Peyer's patch (tissue), 4 donors: ENCODE measurements at regions not wholly inside any gene's neighbourhood (a gene's known extent, or its start where the extent isn't known, plus 50 kb on each side); places are given as distances from the start of the nearest gene placed in this dataset.

Experiments
- DNase-seq, 3 donors: peaks; one replicate each; pipeline ENCODE4 v3.0.0-alpha.2; 2017 to 2019
- H3K27ac ChIP-seq, 4 donors: fragments of 200-600 bp; sonication (generic); one replicate each; pipeline ENCODE4 v1.5.1; 2016 to 2019
- H3K27me3 ChIP-seq, 2 donors: fragments of 200-600 bp; sonication (generic); one replicate each; pipeline ENCODE4 v1.5.1; 2019
- H3K36me3 ChIP-seq, 3 donors: fragments of 200-600 bp; sonication (generic); one replicate each; pipeline ENCODE4 v1.5.1; 2016 to 2019
- H3K4me1 ChIP-seq, 4 donors: fragments of 200-600 bp; sonication (generic); one replicate each; pipeline ENCODE4 v1.5.1; 2016 to 2019
- H3K4me3 ChIP-seq, 4 donors: fragments of 200-600 bp; sonication (generic); 1 replicate in 3 of 4; 2 replicates in 1 of 4; pipeline ENCODE4 v1.5.1; 2016 to 2019; ENCODE audit warnings: mild to moderate bottlenecking in 1 of 4
- H3K9me3 ChIP-seq, 4 donors: fragments of 200-600 bp; sonication (generic); one replicate each; pipeline ENCODE4 v1.5.1; 2016 to 2019; ENCODE audit warnings: mild to moderate bottlenecking in 1 of 4
- POLR2A ChIP-seq, 2 donors: fragments of 450-650 bp; IDR thresholded peaks; one replicate each; pipeline ENCODE4 v1.5.1; 2017; ENCODE audit warnings: antibody characterized with exemption in 2 of 2, mild to moderate bottlenecking in 2 of 2, moderate library complexity in 2 of 2
- TF ChIP-seq, protein P1 (sequence below), 6 experiments: fragments of 450-650 bp in 4 of 6; fragments of 200-600 bp in 2 of 6; sonication (generic) in 1 of 6; IDR thresholded peaks; one replicate each; pipeline ENCODE4 v1.5.1; 2017 to 2019; ENCODE audit warnings: antibody characterized with exemption in 6 of 6, mild to moderate bottlenecking in 3 of 6, moderate library complexity in 1 of 6

DNA sequence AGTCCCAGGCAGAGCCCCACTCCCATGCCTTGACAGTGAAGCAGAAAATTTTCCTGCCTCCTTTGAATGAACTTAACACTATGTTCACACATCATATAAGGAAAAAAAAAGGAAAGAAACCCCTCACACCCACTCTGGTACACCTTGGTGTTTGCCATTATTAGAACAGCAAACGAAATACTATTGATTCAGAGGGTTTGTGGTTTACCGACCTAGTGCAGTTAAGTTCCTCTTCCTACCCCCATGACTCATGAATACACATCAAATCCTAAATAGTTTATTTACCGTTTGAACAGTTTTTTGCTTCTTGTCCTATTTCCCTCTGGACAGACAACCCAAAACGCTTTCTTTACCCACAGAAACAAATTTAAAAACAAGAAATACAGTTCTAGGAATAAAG is 237.7 kb downstream of the FOXA2 start:
- H3K27me3 ChIP-seq, result no peaks in the 10 kb centered on the region
- TF ChIP-seq, protein P1, sequence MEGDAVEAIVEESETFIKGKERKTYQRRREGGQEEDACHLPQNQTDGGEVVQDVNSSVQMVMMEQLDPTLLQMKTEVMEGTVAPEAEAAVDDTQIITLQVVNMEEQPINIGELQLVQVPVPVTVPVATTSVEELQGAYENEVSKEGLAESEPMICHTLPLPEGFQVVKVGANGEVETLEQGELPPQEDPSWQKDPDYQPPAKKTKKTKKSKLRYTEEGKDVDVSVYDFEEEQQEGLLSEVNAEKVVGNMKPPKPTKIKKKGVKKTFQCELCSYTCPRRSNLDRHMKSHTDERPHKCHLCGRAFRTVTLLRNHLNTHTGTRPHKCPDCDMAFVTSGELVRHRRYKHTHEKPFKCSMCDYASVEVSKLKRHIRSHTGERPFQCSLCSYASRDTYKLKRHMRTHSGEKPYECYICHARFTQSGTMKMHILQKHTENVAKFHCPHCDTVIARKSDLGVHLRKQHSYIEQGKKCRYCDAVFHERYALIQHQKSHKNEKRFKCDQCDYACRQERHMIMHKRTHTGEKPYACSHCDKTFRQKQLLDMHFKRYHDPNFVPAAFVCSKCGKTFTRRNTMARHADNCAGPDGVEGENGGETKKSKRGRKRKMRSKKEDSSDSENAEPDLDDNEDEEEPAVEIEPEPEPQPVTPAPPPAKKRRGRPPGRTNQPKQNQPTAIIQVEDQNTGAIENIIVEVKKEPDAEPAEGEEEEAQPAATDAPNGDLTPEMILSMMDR (IDR thresholded peaks at IDR 0.05), result no peak
- no peak for TF ChIP-seq POLR2A (IDR thresholded peaks at IDR 0.05)
- H3K9me3 ChIP-seq, result no peaks in the 10 kb centered on the region
- no peaks in the 10 kb centered on the region for H3K4me1 ChIP-seq
- no peak overlapping the region for H3K4me3 ChIP-seq
- H3K36me3 ChIP-seq, result no peaks in the 10 kb centered on the region
- DNase-seq, result no peak
- H3K27ac ChIP-seq, result no peak overlapping the region

DNA sequence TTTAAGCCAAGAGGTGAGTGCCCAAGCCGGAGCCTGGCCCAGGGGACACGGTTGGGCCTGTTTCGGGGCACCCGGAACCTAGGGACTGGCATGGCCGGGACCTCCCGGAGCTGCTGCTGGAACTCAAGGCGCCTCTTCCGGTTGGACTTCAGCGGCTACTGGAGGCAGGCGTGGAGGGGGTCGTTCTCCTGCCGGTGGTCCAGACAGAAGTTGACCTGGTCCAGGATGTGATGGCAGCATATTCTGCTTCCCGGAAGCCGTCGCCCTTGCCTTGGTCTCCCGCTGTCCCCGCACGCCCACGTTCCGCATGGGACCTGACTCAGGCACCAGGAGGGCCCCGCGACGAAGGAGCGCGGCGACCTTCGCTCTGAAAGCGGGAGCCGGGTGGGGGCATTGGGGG is 240.8 kb downstream of the FOXA2 start:
- TF ChIP-seq POLR2A (IDR thresholded peaks at IDR 0.05), result no peak
- TF ChIP-seq, protein P1 (IDR thresholded peaks at IDR 0.05), result no peak
- Histone ChIP-seq H3K4me3 (no peak overlapping the region), H3K4me1 (no peaks in the 10 kb centered on the region), H3K9me3 (no peaks in the 10 kb centered on the region), H3K27me3 (no peaks in the 10 kb centered on the region), H3K36me3 (no peaks in the 10 kb centered on the region), H3K27ac (no peak overlapping the region)
- no peak for DNase-seq

DNA sequence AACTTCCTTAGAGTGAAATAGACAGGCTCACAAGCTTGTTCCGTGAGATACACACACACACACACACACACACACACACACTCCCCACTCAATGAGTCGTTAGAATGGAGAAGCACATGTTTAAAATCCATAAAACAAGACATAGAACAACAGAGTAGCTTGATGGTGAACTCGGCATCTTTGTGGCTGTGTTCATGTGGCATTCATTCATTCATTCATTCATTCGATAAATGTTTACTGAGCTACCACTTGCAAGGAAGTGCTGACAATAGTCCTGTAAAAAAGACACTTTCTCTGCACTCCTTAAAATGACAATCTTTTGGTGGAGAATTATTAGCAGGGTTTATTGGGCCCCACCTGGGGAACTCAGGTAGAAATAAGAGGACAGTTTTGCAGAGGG is 242.0 kb downstream of the FOXA2 start:
- no peak for DNase-seq
- H3K27ac ChIP-seq, result no peak overlapping the region
- H3K9me3 ChIP-seq, result no peaks in the 10 kb centered on the region
- no peaks in the 10 kb centered on the region for H3K36me3 ChIP-seq
- no peak for TF ChIP-seq POLR2A (IDR thresholded peaks at IDR 0.05)
- TF ChIP-seq, protein P1 (IDR thresholded peaks at IDR 0.05), result no peak
- H3K4me1 ChIP-seq, result no peaks in the 10 kb centered on the region
- H3K27me3 ChIP-seq, result no peaks in the 10 kb centered on the region
- no peak overlapping the region for H3K4me3 ChIP-seq

DNA sequence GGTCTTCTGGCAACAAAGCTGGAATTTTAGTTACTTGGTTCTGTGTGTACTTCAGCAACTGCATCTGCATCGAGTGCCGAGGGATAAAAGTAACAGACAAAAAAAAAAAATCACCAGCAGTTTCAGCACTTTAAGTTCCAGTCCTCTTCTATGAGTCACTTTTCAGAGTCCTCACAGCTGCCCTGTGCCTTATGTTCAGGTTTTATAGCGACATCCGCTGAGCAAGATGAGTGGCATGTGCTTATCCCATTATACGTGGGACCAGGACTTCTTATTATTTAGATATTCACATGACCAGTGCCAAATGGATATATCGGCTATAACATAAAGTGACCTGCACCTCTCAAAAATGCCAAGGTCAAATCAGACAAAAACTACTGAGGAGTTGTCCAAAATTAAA is 242.9 kb downstream of the FOXA2 start:
- Histone ChIP-seq H3K4me1 (no peaks in the 10 kb centered on the region), H3K36me3 (no peaks in the 10 kb centered on the region), H3K9me3 (no peaks in the 10 kb centered on the region), H3K27ac (no peak overlapping the region), H3K4me3 (no peak overlapping the region), H3K27me3 (no peaks in the 10 kb centered on the region)
- DNase-seq, result no peak
- no peak for TF ChIP-seq POLR2A (IDR thresholded peaks at IDR 0.05)
- TF ChIP-seq, protein P1 (IDR thresholded peaks at IDR 0.05), result no peak

DNA sequence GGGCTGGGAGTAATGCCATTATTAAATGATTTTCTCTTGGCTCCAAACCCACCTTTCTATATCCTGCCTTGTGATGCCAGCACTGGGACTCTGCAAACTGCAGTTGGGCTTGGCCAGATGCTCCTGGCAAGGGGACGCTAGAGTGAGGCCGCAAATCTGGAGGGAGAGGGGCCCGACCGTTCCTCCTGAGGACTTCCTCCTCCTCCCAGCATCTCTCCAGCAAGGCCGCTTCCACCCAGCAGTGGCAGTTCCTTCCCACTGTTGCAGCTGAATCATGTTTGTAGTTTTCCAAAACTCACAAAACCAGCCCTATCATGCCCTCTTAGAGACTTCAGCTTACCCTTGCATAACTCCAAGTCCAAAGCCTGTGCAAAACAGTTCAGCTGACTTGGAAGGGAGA is 244.4 kb downstream of the FOXA2 start:
- Histone ChIP-seq H3K4me1 (no peaks in the 10 kb centered on the region), H3K27me3 (no peaks in the 10 kb centered on the region), H3K9me3 (no peaks in the 10 kb centered on the region), H3K27ac (no peak overlapping the region), H3K36me3 (no peaks in the 10 kb centered on the region), H3K4me3 (no peak overlapping the region)
- no peak for DNase-seq
- TF ChIP-seq, protein P1 (IDR thresholded peaks at IDR 0.05), result no peak
- TF ChIP-seq POLR2A (IDR thresholded peaks at IDR 0.05), result no peak
